OCI-LY3 (cell line): ENCODE measurements at regions not wholly inside any gene's neighbourhood (a gene's known extent, or its start where the extent isn't known, plus 50 kb on each side); places are given as distances from the start of the nearest gene placed in this dataset.

Experiments
- H2AFZ ChIP-seq: fragments of 200-600, 300-600 bp; shearing (Covaris generic); 2 replicates; pipeline ENCODE4 v1.6.0; 2014; ENCODE audit warnings: antibody characterized with exemption, low read depth, low read length
- H3K27ac ChIP-seq: fragments of 200-600, 300-600 bp; sonication (generic); 2 replicates; pipeline ENCODE4 v1.5.1; 2014; ENCODE audit warnings: mild to moderate bottlenecking, low read length, moderate library complexity, mixed read lengths
- H3K27me3 ChIP-seq: fragments of 200-600, 300-600 bp; sonication (generic); 2 replicates; pipeline ENCODE4 v1.6.1; 2014; ENCODE audit warnings: low read depth, low read length, mixed read lengths
- H3K36me3 ChIP-seq: fragments of 200-600, 300-600 bp; sonication (generic); replicated peaks from 2 replicates; pipeline ENCODE3; 2014; ENCODE audit warnings: low read depth, low read length, mixed read lengths
- H3K4me1 ChIP-seq: fragments of 300-600, 200-600 bp; sonication (generic); 2 replicates; pipeline ENCODE4 v1.6.1; 2014; ENCODE audit warnings: low read length, mixed read lengths
- H3K4me2 ChIP-seq: fragments of 200-600, 300-600 bp; sonication (generic); 2 replicates; pipeline ENCODE4 v1.6.1; 2014; ENCODE audit warnings: low read length, mixed read lengths
- H3K4me3 ChIP-seq: fragments of 300-600, 200-600 bp; sonication (generic); 2 replicates; pipeline ENCODE4 v1.5.1; 2014; ENCODE audit warnings: antibody characterized with exemption, mild to moderate bottlenecking, low read length, moderate library complexity
- H3K79me2 ChIP-seq: fragments of 300-600, 200-600 bp; shearing (Covaris generic); 2 replicates; pipeline ENCODE4 v1.6.1; 2014; ENCODE audit warnings: mild to moderate bottlenecking, low read length, mixed read lengths
- H3K9ac ChIP-seq: fragments of 300-600, 200-600 bp; shearing (Covaris generic); 2 replicates; pipeline ENCODE4 v1.6.0; 2014; ENCODE audit warnings: mild to moderate bottlenecking, low read length, moderate library complexity
- H3K9me3 ChIP-seq: fragments of 200-600, 300-600 bp; shearing (Covaris generic); 2 replicates; pipeline ENCODE4 v1.6.1; 2014; ENCODE audit warnings: low read length, mixed read lengths; ENCODE audit not compliant: insufficient read depth
- H4K20me1 ChIP-seq: fragments of 200-600, 300-600 bp; sonication (generic); 2 replicates; pipeline ENCODE4 v1.6.1; 2016; ENCODE audit warnings: low read length, mixed read lengths; ENCODE audit not compliant: insufficient read depth
- CTCF ChIP-seq: fragments of 200-600, 300-600 bp; sonication (generic); IDR thresholded peaks from 2 replicates; pipeline ENCODE4 v1.5.1; 2014; ENCODE audit warnings: antibody characterized with exemption, low read length, low read depth
- EZH2phosphoT487 ChIP-seq: fragments of 200-600 bp; shearing (Covaris generic); IDR thresholded peaks from 2 replicates; pipeline ENCODE4 v1.6.1; 2018; ENCODE audit warnings: antibody characterized with exemption, mixed run types, low read depth

DNA sequence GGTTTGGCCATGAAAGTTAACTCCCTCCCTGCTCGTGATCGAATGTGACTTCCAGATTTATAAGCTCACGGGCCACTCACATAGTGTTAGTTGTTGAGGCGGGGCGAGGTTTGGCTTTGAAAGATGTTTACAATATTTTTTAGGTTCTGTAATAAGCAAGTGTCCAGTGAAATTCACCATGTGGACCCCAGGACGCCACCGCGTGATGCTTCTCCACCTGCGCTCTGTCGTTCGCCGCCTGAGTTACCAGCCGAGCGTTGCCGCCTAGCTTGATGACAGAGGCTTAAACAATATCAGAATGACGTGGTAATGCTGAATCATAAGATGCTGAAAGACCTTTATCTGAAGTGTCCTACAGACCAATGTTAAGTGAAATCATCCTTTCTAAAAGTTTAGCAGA lies 241.0 kb downstream of the MYLK4 start:
- Histone ChIP-seq H3K9me3 (no peaks in the 10 kb centered on the region), H3K27ac (no peak overlapping the region), H3K36me3 (no peaks in the 10 kb centered on the region), H3K4me1 (no peaks in the 10 kb centered on the region), H3K9ac (no peak overlapping the region), H2AFZ (no peak overlapping the region), H3K4me2 (no peak overlapping the region), H3K27me3 (peaks cover 21% of the 10 kb centered on the region), H4K20me1 (no peaks in the 10 kb centered on the region), H3K79me2 (no peaks in the 10 kb centered on the region), H3K4me3 (no peak overlapping the region)
- TF ChIP-seq CTCF (no peak), EZH2phosphoT487 (no peak)

- Histone ChIP-seq H3K4me3 (no peak overlapping the region), H3K27ac (no peak overlapping the region), H3K4me2 (no peak overlapping the region), H3K36me3 (no peaks in the 10 kb centered on the region), H3K9ac (no peak overlapping the region), H3K79me2 (no peaks in the 10 kb centered on the region), H3K9me3 (no peaks in the 10 kb centered on the region), H2AFZ (no peak overlapping the region), H4K20me1 (no peaks in the 10 kb centered on the region), H3K4me1 (no peaks in the 10 kb centered on the region), H3K27me3 (peaks cover 21% of the 10 kb centered on the region)
- TF ChIP-seq EZH2phosphoT487 (no peak), CTCF (no peak)
Measured at GRCh38 chr6:2508071-2508470, 242.7 kb downstream of the MYLK4 start.

- peaks cover 17% of the 10 kb centered on the region for H3K27me3 ChIP-seq
- H3K4me2 ChIP-seq, result no peak overlapping the region
- no peaks in the 10 kb centered on the region for H3K4me1 ChIP-seq
- no peaks in the 10 kb centered on the region for H3K36me3 ChIP-seq
- TF ChIP-seq CTCF (no peak), EZH2phosphoT487 (no peak)
- H3K9ac ChIP-seq, result no peak overlapping the region
- no peaks in the 10 kb centered on the region for H4K20me1 ChIP-seq
- no peaks in the 10 kb centered on the region for H3K9me3 ChIP-seq
- H3K4me3 ChIP-seq, result no peak overlapping the region
- H3K79me2 ChIP-seq, result no peaks in the 10 kb centered on the region
- H2AFZ ChIP-seq, result no peak overlapping the region
- no peak overlapping the region for H3K27ac ChIP-seq
Measured at GRCh38 chr6:2507521-2508037, 243.1 kb downstream of the MYLK4 start.

- Histone ChIP-seq H3K27ac (no peak overlapping the region), H3K4me1 (no peaks in the 10 kb centered on the region), H2AFZ (no peak overlapping the region), H3K9ac (no peak overlapping the region), H3K9me3 (no peaks in the 10 kb centered on the region), H3K79me2 (no peaks in the 10 kb centered on the region), H3K4me3 (no peak overlapping the region), H3K4me2 (no peak overlapping the region), H4K20me1 (no peaks in the 10 kb centered on the region), H3K36me3 (no peaks in the 10 kb centered on the region), H3K27me3 (peaks cover 16% of the 10 kb centered on the region)
- TF ChIP-seq EZH2phosphoT487 (no peak), CTCF (no peak)
Measured at GRCh38 chr6:2507016-2507415, 243.7 kb downstream of the MYLK4 start.
